ENCODE measurements at regions not wholly inside any gene's neighbourhood (a gene's known extent, or its start where the extent isn't known, plus 50 kb on each side); places are given as distances from the start of the nearest gene placed in this dataset.
"Not testable (repeated sequence)": the region's sequence is repeated elsewhere in the genome, so short reads cannot be mapped to it uniquely, and the experiment has no call there.

DNA sequence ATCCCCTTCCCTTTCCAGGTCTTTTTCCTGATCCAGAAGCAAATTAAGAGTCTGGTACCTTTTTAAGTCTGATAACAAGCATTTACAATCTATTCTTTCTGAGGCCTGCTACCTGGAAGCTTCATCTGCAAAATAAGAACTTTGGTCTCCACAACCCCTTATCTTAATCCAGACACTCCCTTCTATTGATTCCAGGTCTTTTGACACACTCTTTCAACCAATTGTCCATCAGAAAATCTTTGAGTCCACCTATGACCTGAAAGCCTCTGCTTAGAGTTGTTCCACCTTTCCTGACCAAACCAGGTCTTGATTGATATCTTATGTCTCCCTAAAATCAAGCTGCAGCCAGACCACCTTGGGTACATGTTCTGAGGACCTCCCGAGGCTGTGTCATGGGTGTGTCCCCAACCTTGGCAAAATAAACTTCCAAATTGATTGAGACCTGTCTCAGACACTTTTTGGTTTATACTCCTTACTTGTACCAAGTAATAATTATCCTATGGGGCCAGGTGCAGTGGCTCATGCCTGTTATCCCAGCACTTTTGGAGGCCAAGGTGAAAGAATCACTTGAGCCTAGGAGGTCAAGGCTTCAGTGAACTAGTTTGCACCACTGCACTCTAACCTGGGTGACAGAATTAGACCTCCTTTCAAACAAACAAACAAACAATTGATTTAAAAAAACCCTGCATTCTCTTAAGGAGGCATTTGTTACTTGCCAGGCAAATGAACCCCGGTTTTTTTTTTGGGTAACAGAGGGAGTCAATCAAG lies 126.1 kb downstream of the MAP3K21 start:
- Histone ChIP-seq H3K27me3 (ENCODE audit: control insufficient read depth in 1 of 2, insufficient read depth in 2 of 2, low read length in 2 of 2) (no peaks in the 10 kb centered on the region), H3K27ac (ENCODE audit: low read depth, low read length) (no peak overlapping the region), H3K4me1 (ENCODE audit: control insufficient read depth in 1 of 2, insufficient read depth in 2 of 2, low read length in 2 of 2) (peaks cover 13 to 18% of the 10 kb centered on the region in 2 donors), H3K9ac (ENCODE audit: low read depth in 1 of 2, low read length in 2 of 2) (no peak overlapping the region), H3K9me3 (ENCODE audit: control insufficient read depth in 1 of 2, low read length in 2 of 2) (no peaks in the 10 kb centered on the region), H3K4me3 (ENCODE audit: low read depth in 1 of 2, low read length in 2 of 2) (no peak overlapping the region), H3K36me3 (ENCODE audit: control insufficient read depth in 1 of 2, insufficient read depth in 2 of 2, low read length in 2 of 2) (no peaks in the 10 kb centered on the region)

DNA sequence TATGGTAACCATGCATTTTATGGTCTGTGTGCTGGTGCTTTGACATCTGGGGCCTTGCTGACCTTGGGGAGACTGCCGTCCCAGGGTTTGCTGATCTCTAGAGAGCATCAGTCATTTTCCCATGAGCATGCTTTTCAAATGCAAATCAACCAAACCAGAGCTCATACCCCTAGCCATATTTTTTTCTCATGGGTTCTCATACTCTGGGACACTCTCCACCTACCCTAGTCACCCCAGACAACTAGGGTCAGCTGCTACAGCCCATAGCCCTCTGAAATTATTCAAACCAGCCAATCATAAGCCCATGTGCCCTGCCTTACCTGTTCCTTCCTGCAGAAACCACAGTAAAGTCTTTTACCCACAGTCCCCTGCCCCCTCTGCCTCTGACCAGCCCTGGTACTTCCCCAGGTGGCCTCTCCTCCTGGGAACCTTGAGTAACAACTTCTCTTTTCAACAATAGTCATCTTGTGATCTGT lies 132.0 kb downstream of the MAP3K21 start:
- Histone ChIP-seq H3K9me3 (ENCODE audit: control insufficient read depth in 1 of 2, low read length in 2 of 2) (no peaks in the 10 kb centered on the region), H3K4me3 (ENCODE audit: low read depth in 1 of 2, low read length in 2 of 2) (no peak overlapping the region), H3K36me3 (ENCODE audit: control insufficient read depth in 1 of 2, insufficient read depth in 2 of 2, low read length in 2 of 2) (no peaks in the 10 kb centered on the region)

GRCh38 chr1:233459968-233460367 lies 132.4 kb downstream of the MAP3K21 start:
- H3K27me3 ChIP-seq (ENCODE audit: control insufficient read depth in 1 of 2, insufficient read depth in 2 of 2, low read length in 2 of 2), result no peaks in the 10 kb centered on the region
- no peaks in the 10 kb centered on the region for H3K4me1 ChIP-seq (ENCODE audit: control insufficient read depth in 1 of 2, insufficient read depth in 2 of 2, low read length in 2 of 2)
- H3K27ac ChIP-seq (ENCODE audit: low read depth, low read length), result no peak overlapping the region
- H3K36me3 ChIP-seq (ENCODE audit: control insufficient read depth in 1 of 2, insufficient read depth in 2 of 2, low read length in 2 of 2), result no peaks in the 10 kb centered on the region
- no peak overlapping the region for H3K4me3 ChIP-seq (ENCODE audit: low read depth in 1 of 2, low read length in 2 of 2)
- no peaks in the 10 kb centered on the region for H3K9me3 ChIP-seq (ENCODE audit: control insufficient read depth in 1 of 2, low read length in 2 of 2)
- H3K9ac ChIP-seq (ENCODE audit: low read depth in 1 of 2, low read length in 2 of 2), result no peak overlapping the region

More for the DNA sequence above, 132.0 kb downstream of the MAP3K21 start:
- Histone ChIP-seq H3K9ac (ENCODE audit: low read depth in 1 of 2, low read length in 2 of 2) (no peak overlapping the region), H3K27me3 (ENCODE audit: control insufficient read depth in 1 of 2, insufficient read depth in 2 of 2, low read length in 2 of 2) (no peaks in the 10 kb centered on the region), H3K27ac (ENCODE audit: low read depth, low read length) (no peak overlapping the region), H3K4me1 (ENCODE audit: control insufficient read depth in 1 of 2, insufficient read depth in 2 of 2, low read length in 2 of 2) (peaks cover 0 to under 1% of the 10 kb centered on the region in 2 donors)

DNA sequence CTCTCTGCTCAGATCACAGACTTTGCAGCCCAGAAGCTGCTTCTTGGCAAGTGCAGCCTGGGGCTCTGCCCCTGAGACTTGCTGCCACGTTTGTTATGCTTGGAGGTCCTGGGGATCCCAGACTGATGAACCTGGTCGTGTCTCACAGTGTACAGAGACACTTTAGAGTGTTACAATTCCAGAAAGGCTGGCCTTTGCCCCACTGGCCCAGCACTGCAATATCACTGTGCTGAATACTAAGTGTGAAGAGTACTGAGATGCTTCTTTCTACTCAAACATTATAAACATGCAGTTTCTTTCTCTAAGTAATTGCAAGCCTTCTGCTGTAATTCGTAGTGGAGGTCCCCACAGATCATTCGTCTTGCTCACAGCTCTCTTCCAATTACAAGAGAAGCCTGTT lies 133.2 kb downstream of the MAP3K21 start:
- Histone ChIP-seq H3K27me3 (ENCODE audit: control insufficient read depth in 1 of 2, insufficient read depth in 2 of 2, low read length in 2 of 2) (no peaks in the 10 kb centered on the region), H3K36me3 (ENCODE audit: control insufficient read depth in 1 of 2, insufficient read depth in 2 of 2, low read length in 2 of 2) (no peaks in the 10 kb centered on the region), H3K9me3 (ENCODE audit: control insufficient read depth in 1 of 2, low read length in 2 of 2) (no peaks in the 10 kb centered on the region), H3K27ac (ENCODE audit: low read depth, low read length) (no peak overlapping the region), H3K4me1 (ENCODE audit: control insufficient read depth in 1 of 2, insufficient read depth in 2 of 2, low read length in 2 of 2) (no peaks in the 10 kb centered on the region), H3K9ac (ENCODE audit: low read depth in 1 of 2, low read length in 2 of 2) (no peak overlapping the region), H3K4me3 (ENCODE audit: low read depth in 1 of 2, low read length in 2 of 2) (no peak overlapping the region)

DNA sequence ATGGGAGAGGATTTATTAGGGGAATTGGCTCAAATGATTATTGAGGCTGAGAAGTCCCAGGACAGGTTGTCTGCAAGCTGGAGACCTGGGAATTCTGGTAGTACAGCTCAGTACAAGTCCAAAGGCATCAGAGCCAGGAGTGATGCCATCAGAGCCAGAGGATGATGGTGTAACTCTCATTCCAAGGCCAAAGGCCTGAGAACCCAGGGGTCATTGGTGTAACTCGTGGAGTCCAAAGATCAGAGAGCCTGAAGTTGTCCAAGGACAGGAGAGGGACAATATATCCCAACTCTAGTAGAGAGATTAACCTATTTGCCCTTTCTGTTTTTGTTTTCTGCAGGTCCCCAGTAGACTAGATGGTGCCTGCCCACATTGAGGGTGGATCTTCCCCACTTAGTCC lies 134.3 kb downstream of the MAP3K21 start:
- Histone ChIP-seq H3K4me3 (ENCODE audit: low read depth in 1 of 2, low read length in 2 of 2) (no peak overlapping the region), H3K36me3 (ENCODE audit: control insufficient read depth in 1 of 2, insufficient read depth in 2 of 2, low read length in 2 of 2) (no peaks in the 10 kb centered on the region), H3K27me3 (ENCODE audit: control insufficient read depth in 1 of 2, insufficient read depth in 2 of 2, low read length in 2 of 2) (no peaks in the 10 kb centered on the region), H3K27ac (ENCODE audit: low read depth, low read length) (no peak overlapping the region), H3K9ac (ENCODE audit: low read depth in 1 of 2, low read length in 2 of 2) (no peak overlapping the region), H3K4me1 (ENCODE audit: control insufficient read depth in 1 of 2, insufficient read depth in 2 of 2, low read length in 2 of 2) (no peaks in the 10 kb centered on the region), H3K9me3 (ENCODE audit: control insufficient read depth in 1 of 2, low read length in 2 of 2) (no peaks in the 10 kb centered on the region)

- Histone ChIP-seq H3K27me3 (ENCODE audit: control insufficient read depth in 1 of 2, insufficient read depth in 2 of 2, low read length in 2 of 2) (no peaks in the 10 kb centered on the region), H3K9ac (ENCODE audit: low read depth in 1 of 2, low read length in 2 of 2) (no peak overlapping the region), H3K4me1 (ENCODE audit: control insufficient read depth in 1 of 2, insufficient read depth in 2 of 2, low read length in 2 of 2) (no peaks in the 10 kb centered on the region), H3K9me3 (ENCODE audit: control insufficient read depth in 1 of 2, low read length in 2 of 2) (no peaks in the 10 kb centered on the region), H3K36me3 (ENCODE audit: control insufficient read depth in 1 of 2, insufficient read depth in 2 of 2, low read length in 2 of 2) (no peaks in the 10 kb centered on the region), H3K4me3 (ENCODE audit: low read depth in 1 of 2, low read length in 2 of 2) (no peak overlapping the region), H3K27ac (ENCODE audit: low read depth, low read length) (no peak overlapping the region)
Observed at GRCh38 chr1:233463333-233463732, 135.8 kb downstream of the MAP3K21 start.

DNA sequence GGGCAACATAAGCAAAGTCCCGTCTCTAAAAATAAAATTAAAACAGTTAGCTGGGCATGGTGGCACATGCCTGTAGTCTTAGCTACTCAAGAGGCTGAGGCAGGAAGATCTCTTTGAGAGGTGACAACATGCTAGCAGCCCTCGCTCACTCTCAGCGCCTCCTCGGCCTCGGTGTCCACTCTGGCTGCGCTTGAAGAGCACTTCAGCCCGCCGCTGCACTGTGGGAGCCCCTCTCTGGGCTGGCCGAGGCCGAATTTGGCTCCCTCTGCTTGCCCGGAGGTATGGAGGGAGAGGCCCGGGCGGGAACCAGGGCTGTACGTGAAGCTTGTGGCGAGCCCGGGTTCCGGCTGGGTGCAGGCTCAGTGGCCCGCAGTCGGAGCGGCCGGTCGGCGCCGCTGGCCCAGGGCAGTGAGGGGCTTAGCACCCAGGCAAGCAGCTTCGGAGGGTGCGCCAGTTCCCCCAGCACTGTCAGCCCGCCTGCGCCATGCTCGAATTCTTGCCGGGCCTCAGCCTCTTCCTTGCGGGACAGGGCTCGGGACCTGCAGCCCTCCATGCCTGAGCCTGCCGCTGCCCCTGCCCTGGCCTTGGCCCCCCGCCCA lies 138.3 kb downstream of the MAP3K21 start:
- no peaks in the 10 kb centered on the region for H3K36me3 ChIP-seq (ENCODE audit: control insufficient read depth in 1 of 2, insufficient read depth in 2 of 2, low read length in 2 of 2)
- H3K27me3 ChIP-seq (ENCODE audit: control insufficient read depth in 1 of 2, insufficient read depth in 2 of 2, low read length in 2 of 2), result no peaks in the 10 kb centered on the region
- no peaks in the 10 kb centered on the region for H3K9me3 ChIP-seq (ENCODE audit: control insufficient read depth in 1 of 2, low read length in 2 of 2)
- no peak overlapping the region for H3K4me3 ChIP-seq (ENCODE audit: low read depth in 1 of 2, low read length in 2 of 2)
- H3K9ac ChIP-seq (ENCODE audit: low read depth in 1 of 2, low read length in 2 of 2), result no peak overlapping the region
- no peaks in the 10 kb centered on the region for H3K4me1 ChIP-seq (ENCODE audit: control insufficient read depth in 1 of 2, insufficient read depth in 2 of 2, low read length in 2 of 2)
- no peak overlapping the region for H3K27ac ChIP-seq (ENCODE audit: low read depth, low read length)

DNA sequence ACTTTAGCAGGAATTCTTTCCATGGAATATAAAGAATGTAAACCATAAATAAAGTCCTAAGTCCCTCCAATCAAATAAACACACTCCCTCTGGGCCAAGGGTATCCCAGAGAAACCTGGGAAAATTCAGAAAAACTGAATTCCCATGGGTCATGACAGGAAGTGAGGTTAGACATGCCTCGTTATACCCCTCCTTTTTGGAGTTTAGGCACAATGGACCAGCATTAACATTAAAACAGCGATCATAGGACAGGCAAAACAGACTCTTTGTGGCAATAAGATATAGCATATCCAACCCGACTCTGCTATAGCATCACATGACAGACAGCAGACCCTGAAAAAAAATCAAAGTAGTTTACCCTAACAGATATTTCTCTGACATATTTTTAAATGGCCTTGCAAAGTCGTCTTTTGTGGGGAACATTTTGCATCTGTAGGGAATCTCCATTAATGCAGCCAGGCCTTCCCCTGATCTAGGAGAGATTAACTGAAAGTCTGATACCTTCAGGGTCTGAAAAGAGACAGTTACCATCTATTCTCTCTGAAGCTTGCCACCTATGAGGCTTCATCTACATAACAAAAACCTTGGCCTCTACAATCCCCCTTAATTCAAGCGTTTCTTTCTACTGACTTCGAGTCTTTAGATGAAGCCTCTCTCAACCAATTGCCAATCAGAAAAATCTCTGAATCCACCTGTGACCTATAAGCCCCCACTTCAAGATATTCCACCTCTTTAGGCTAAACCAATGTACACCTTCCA lies 143.0 kb upstream of the KCNK1 start:
- H3K9ac ChIP-seq (ENCODE audit: low read depth in 1 of 2, low read length in 2 of 2), result no peak overlapping the region
- H3K4me1 ChIP-seq (ENCODE audit: control insufficient read depth in 1 of 2, insufficient read depth in 2 of 2, low read length in 2 of 2), result peaks cover 12 to 21% of the 10 kb centered on the region in 2 donors
- H3K36me3 ChIP-seq (ENCODE audit: control insufficient read depth in 1 of 2, insufficient read depth in 2 of 2, low read length in 2 of 2), result no peaks in the 10 kb centered on the region
- no peak overlapping the region for H3K4me3 ChIP-seq (ENCODE audit: low read depth in 1 of 2, low read length in 2 of 2)
- H3K9me3 ChIP-seq (ENCODE audit: control insufficient read depth in 1 of 2, low read length in 2 of 2), result peaks cover 0 to 5% of the 10 kb centered on the region in 2 donors
- H3K27ac ChIP-seq (ENCODE audit: low read depth, low read length), result no peak overlapping the region
- no peaks in the 10 kb centered on the region for H3K27me3 ChIP-seq (ENCODE audit: control insufficient read depth in 1 of 2, insufficient read depth in 2 of 2, low read length in 2 of 2)

GRCh38 chr1:233471851-233472250 lies 142.1 kb upstream of the KCNK1 start:
- not testable (repeated sequence) for H3K9ac ChIP-seq (ENCODE audit: low read depth in 1 of 2, low read length in 2 of 2); H3K27me3 ChIP-seq (ENCODE audit: control insufficient read depth in 1 of 2, insufficient read depth in 2 of 2, low read length in 2 of 2); H3K27ac ChIP-seq (ENCODE audit: low read depth, low read length); H3K4me3 ChIP-seq (ENCODE audit: low read depth in 1 of 2, low read length in 2 of 2); H3K9me3 ChIP-seq (ENCODE audit: control insufficient read depth in 1 of 2, low read length in 2 of 2); H3K36me3 ChIP-seq (ENCODE audit: control insufficient read depth in 1 of 2, insufficient read depth in 2 of 2, low read length in 2 of 2)
- H3K4me1 ChIP-seq (ENCODE audit: control insufficient read depth in 1 of 2, insufficient read depth in 2 of 2, low read length in 2 of 2), result peaks cover 12 to 21% of the 10 kb centered on the region in 2 donors

GRCh38 chr1:233472796-233473195 lies 141.1 kb upstream of the KCNK1 start:
- H3K4me1 ChIP-seq (ENCODE audit: control insufficient read depth in 1 of 2, insufficient read depth in 2 of 2, low read length in 2 of 2), result peaks cover 12 to 21% of the 10 kb centered on the region in 2 donors
- H3K36me3 ChIP-seq (ENCODE audit: control insufficient read depth in 1 of 2, insufficient read depth in 2 of 2, low read length in 2 of 2); H3K27me3 ChIP-seq (ENCODE audit: control insufficient read depth in 1 of 2, insufficient read depth in 2 of 2, low read length in 2 of 2); H3K4me3 ChIP-seq (ENCODE audit: low read depth in 1 of 2, low read length in 2 of 2); H3K9me3 ChIP-seq (ENCODE audit: control insufficient read depth in 1 of 2, low read length in 2 of 2); H3K27ac ChIP-seq (ENCODE audit: low read depth, low read length); H3K9ac ChIP-seq (ENCODE audit: low read depth in 1 of 2, low read length in 2 of 2): not testable (repeated sequence)

Data from duodenal mucosa (tissue), 2 donors.